CD14-positive monocyte (primary cell): ENCODE measurements at regions not wholly inside any gene's neighbourhood (a gene's known extent, or its start where the extent isn't known, plus 50 kb on each side); places are given as distances from the start of the nearest gene placed in this dataset.

Experiments
- DNase-seq, 3 donors: peaks; one replicate each; pipeline ENCODE4 v3.0.0-alpha.2; 2011 to 2022
- H2AFZ ChIP-seq: 2 replicates; pipeline ENCODE4 v1.6.0; 2012; ENCODE audit warnings: mild to moderate bottlenecking, low read depth, low read length, inconsistent platforms; ENCODE audit not compliant: insufficient read depth, poor library complexity, severe bottlenecking
- H3K27ac ChIP-seq, 2 donors: 1 replicate in 1 of 2; 2 replicates in 1 of 2; pipeline ENCODE4 v1.5.1; 2012 to 2013; ENCODE audit warnings: low read length in 2 of 2, control low read depth in 1 of 2, inconsistent platforms in 1 of 2, low read depth in 1 of 2, mild to moderate bottlenecking in 1 of 2
- H3K27me3 ChIP-seq, 2 donors: one replicate each; pipeline versions ENCODE4 v1.6.0 to v1.6.1; 2011 to 2013; ENCODE audit warnings: low read length in 2 of 2; ENCODE audit not compliant: control insufficient read depth in 2 of 2, insufficient read depth in 2 of 2
- H3K36me3 ChIP-seq, 2 donors: replicated peaks in 1 of 2; 1 replicate in 1 of 2; 2 replicates in 1 of 2; pipeline versions ENCODE4 v1.5.1 to v1.6.1; 2012 to 2013; ENCODE audit warnings: low read length in 2 of 2, control low read depth in 1 of 2, inconsistent platforms in 1 of 2, mild to moderate bottlenecking in 1 of 2; ENCODE audit not compliant: insufficient read depth in 2 of 2, control insufficient read depth in 1 of 2
- H3K4me1 ChIP-seq, 2 donors: 1 replicate in 1 of 2; 2 replicates in 1 of 2; pipeline versions ENCODE4 v1.5.1 to v1.6.1; 2012 to 2013; ENCODE audit warnings: low read length in 2 of 2, control low read depth in 1 of 2, inconsistent platforms in 1 of 2, mild to moderate bottlenecking in 1 of 2, moderate library complexity in 1 of 2; ENCODE audit not compliant: insufficient read depth in 2 of 2, control insufficient read depth in 1 of 2
- H3K4me2 ChIP-seq: replicated peaks from 2 replicates; pipeline ENCODE3; 2012; ENCODE audit warnings: low read length, moderate library complexity, mild to moderate bottlenecking; ENCODE audit not compliant: poor library complexity, severe bottlenecking; ENCODE audit errors: extremely low read depth
- H3K4me3 ChIP-seq, 3 experiments: fragments of 200-600 bp in 1 of 3; sonication (generic) in 1 of 3; replicated peaks in 1 of 3; 1 replicate in 2 of 3; 2 replicates in 1 of 3; pipeline ENCODE4 v1.5.1; 2011 to 2013; ENCODE audit warnings: low read length in 3 of 3, mild to moderate bottlenecking in 3 of 3, control low read depth in 2 of 3, low read depth in 2 of 3, inconsistent platforms in 1 of 3, moderate library complexity in 1 of 3
- H3K79me2 ChIP-seq: 2 replicates; pipeline ENCODE4 v1.6.0; 2012; ENCODE audit warnings: mild to moderate bottlenecking, control low read depth, inconsistent platforms, low read length, moderate library complexity; ENCODE audit not compliant: insufficient read depth
- H3K9ac ChIP-seq: 2 replicates; pipeline ENCODE4 v1.6.0; 2017; ENCODE audit warnings: low read length, mild to moderate bottlenecking; ENCODE audit not compliant: insufficient read depth, poor library complexity, severe bottlenecking
- H3K9me3 ChIP-seq, 2 donors: replicated peaks in 1 of 2; 1 replicate in 1 of 2; 2 replicates in 1 of 2; pipeline versions ENCODE4 v1.5.1 to v1.6.1; 2012 to 2013; ENCODE audit warnings: low read length in 2 of 2, control low read depth in 1 of 2; ENCODE audit not compliant: control insufficient read depth in 1 of 2, insufficient read depth in 1 of 2
- H4K20me1 ChIP-seq: 2 replicates; pipeline ENCODE4 v1.6.0; 2012; ENCODE audit warnings: mild to moderate bottlenecking, low read length, control low read depth, moderate library complexity; ENCODE audit not compliant: insufficient read depth
- H3K27ac Mint-ChIP-seq, 7 donors: one replicate each; pipeline ENCODE4 v1.8.0; 2020; ENCODE audit warnings: mild to moderate bottlenecking in 7 of 7, mixed read lengths in 7 of 7, moderate library complexity in 6 of 7, inconsistent platforms in 2 of 7
- H3K27me3 Mint-ChIP-seq, 3 donors: one replicate each; pipeline ENCODE4 v1.8.0; 2021 to 2022; ENCODE audit warnings: low read depth in 3 of 3, mild to moderate bottlenecking in 3 of 3, mixed read lengths in 3 of 3, moderate library complexity in 3 of 3, inconsistent platforms in 1 of 3
- H3K36me3 Mint-ChIP-seq, 2 donors: one replicate each; pipeline ENCODE4 v1.8.0; 2020; ENCODE audit warnings: mixed read lengths in 2 of 2, inconsistent platforms in 1 of 2, mild to moderate bottlenecking in 1 of 2
- H3K4me1 Mint-ChIP-seq: one replicate; pipeline ENCODE4 v1.8.0; 2020; ENCODE audit warnings: mild to moderate bottlenecking, mixed read lengths
- H3K4me3 Mint-ChIP-seq, 2 donors: one replicate each; pipeline ENCODE4 v1.8.0; 2020; ENCODE audit warnings: mild to moderate bottlenecking in 2 of 2, mixed read lengths in 2 of 2, moderate library complexity in 1 of 2
- H3K9me3 Mint-ChIP-seq, 7 donors: one replicate each; pipeline ENCODE4 v1.8.0; 2020 to 2022; ENCODE audit warnings: mixed read lengths in 7 of 7, mild to moderate bottlenecking in 6 of 7, moderate library complexity in 6 of 7, inconsistent platforms in 2 of 7
- WGBS: methylation state at CpG from one replicate; pipeline ENCODE4 v1.1.5; 2013; ENCODE audit warnings: missing lambda C conversion rate; ENCODE audit not compliant: insufficient coverage; 5-methylcytosine and 5-hydroxymethylcytosine counted together
- intact Hi-C, 2 donors: fragments of 100-400 bp; cut with micrococcal nuclease; formaldehyde crosslinking; loops; one replicate each; pipeline versions ENCODE4 v1.15.0 to v1.15.1; 2023
- TF ChIP-seq, protein P1 (sequence below): fragments of 200-600 bp; IDR thresholded peaks from one replicate; pipeline ENCODE4 v1.8.0; 2022; ENCODE audit warnings: antibody characterized with exemption, mild to moderate bottlenecking

DNA sequence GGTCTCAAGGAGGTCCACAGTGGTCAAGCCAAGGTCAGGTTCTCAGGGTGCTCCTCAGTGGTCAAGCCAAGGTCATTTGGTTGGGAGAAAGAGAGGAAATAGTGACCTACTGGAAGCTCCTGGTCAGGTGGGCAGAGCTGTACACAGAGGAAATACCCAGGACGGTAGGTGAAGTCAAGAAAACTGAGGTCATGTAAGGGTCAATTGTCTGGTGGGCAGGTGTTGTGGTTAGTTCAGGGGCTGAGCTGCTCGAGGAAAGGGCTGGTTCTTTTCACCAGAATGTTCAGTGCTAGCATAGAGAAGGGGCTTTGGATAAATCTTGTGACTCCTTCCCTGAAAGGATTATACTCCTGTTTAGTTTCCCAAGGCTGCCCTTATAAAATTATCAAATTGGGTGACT lies 540.5 kb downstream of the VRK1 start:
- Mint-ChIP-seq H3K27me3 (peaks cover 0 to 6% (median 2%) of the 10 kb centered on the region in 3 donors), H3K9me3 (peaks cover 2 to 20% (median 7%) of the 10 kb centered on the region in 7 donors), H3K36me3 (no peaks in the 10 kb centered on the region), H3K27ac (no peak overlapping the region), H3K4me3 (no peak overlapping the region), H3K4me1 (no peaks in the 10 kb centered on the region)
- Histone ChIP-seq H3K9ac (no peak overlapping the region), H3K4me3 (no peak overlapping the region), H3K27ac (no peak overlapping the region), H2AFZ (no peak overlapping the region), H3K4me1 (no peaks in the 10 kb centered on the region), H4K20me1 (no peaks in the 10 kb centered on the region), H3K36me3 (no peaks in the 10 kb centered on the region), H3K27me3 (no peaks in the 10 kb centered on the region), H3K79me2 (no peaks in the 10 kb centered on the region), H3K9me3 (peaks cover 0 to 10% of the 10 kb centered on the region in 2 donors), H3K4me2 (no peak overlapping the region)
- 57% methylated on average over 2 of the region's 2 CpGs for WGBS
- intact Hi-C loops = no loop called here
- TF ChIP-seq, protein P1, sequence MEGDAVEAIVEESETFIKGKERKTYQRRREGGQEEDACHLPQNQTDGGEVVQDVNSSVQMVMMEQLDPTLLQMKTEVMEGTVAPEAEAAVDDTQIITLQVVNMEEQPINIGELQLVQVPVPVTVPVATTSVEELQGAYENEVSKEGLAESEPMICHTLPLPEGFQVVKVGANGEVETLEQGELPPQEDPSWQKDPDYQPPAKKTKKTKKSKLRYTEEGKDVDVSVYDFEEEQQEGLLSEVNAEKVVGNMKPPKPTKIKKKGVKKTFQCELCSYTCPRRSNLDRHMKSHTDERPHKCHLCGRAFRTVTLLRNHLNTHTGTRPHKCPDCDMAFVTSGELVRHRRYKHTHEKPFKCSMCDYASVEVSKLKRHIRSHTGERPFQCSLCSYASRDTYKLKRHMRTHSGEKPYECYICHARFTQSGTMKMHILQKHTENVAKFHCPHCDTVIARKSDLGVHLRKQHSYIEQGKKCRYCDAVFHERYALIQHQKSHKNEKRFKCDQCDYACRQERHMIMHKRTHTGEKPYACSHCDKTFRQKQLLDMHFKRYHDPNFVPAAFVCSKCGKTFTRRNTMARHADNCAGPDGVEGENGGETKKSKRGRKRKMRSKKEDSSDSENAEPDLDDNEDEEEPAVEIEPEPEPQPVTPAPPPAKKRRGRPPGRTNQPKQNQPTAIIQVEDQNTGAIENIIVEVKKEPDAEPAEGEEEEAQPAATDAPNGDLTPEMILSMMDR = no peak
- DNase-seq = no peak

DNA sequence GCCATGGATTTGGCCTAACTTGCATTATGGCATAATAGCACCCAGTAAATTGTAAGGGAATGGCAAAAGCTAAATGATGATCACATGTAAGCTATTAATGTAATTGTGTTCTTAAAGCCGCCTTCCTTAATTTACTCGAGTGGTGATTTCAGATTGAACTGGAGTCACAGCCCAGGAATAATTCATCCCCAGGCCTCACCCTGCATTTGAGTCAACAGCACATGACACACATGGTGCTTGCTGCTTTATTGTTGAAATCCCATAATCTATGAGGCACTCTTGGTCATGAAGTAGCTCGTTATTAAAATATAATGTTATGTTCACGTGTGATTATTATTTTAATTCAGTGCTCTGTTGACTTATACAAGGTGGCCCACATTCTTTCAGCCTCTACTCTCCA lies 547.5 kb downstream of the VRK1 start:
- Histone ChIP-seq H3K27ac (no peak overlapping the region), H3K4me2 (no peak overlapping the region), H3K4me1 (no peaks in the 10 kb centered on the region), H3K36me3 (no peaks in the 10 kb centered on the region), H4K20me1 (no peaks in the 10 kb centered on the region), H3K79me2 (no peaks in the 10 kb centered on the region), H3K4me3 (no peak overlapping the region), H3K27me3 (no peaks in the 10 kb centered on the region), H3K9ac (no peak overlapping the region), H3K9me3 (no peaks in the 10 kb centered on the region), H2AFZ (no peak overlapping the region)
- WGBS = no CpG with 5 or more reads among the region's 4 CpGs
- H3K36me3 Mint-ChIP-seq = no peaks in the 10 kb centered on the region
- H3K4me3 Mint-ChIP-seq = no peak overlapping the region
- no peaks in the 10 kb centered on the region for H3K4me1 Mint-ChIP-seq
- intact Hi-C loops = no loop called here
- H3K27me3 Mint-ChIP-seq = peaks cover 0 to 3% (median 1%) of the 10 kb centered on the region in 3 donors
- TF ChIP-seq, protein P1 = no peak
- no peak overlapping the region for H3K27ac Mint-ChIP-seq
- no peak for DNase-seq
- H3K9me3 Mint-ChIP-seq = peaks cover 1 to 15% (median 6%) of the 10 kb centered on the region in 7 donors
